BJ (cell line): ENCODE measurements at regions not wholly inside any gene's neighbourhood (a gene's known extent, or its start where the extent isn't known, plus 50 kb on each side); places are given as distances from the start of the nearest gene placed in this dataset.

Experiments used
- CTCF ChIA-PET: fragments of 350-600 bp; formaldehyde crosslinking; extraction: SDS; loops from one replicate; lab custom pipeline; 2021; ENCODE audit warnings: antibody characterized with exemption, inconsistent platforms; lab: Yijun Ruan, JAX
- POLR2A ChIA-PET: fragments of 300-600 bp; sonication (Branson Sonifier 250); formaldehyde crosslinking; extraction: SDS; loops from one replicate; lab custom pipeline; 2021; ENCODE audit warnings: antibody characterized with exemption; lab: Charles Lee
- DNase-seq: peaks from one replicate; pipeline ENCODE4 v3.0.0-alpha.2; 2011; ENCODE audit warnings: low read depth
- H3K27me3 ChIP-seq: 2 replicates; pipeline ENCODE4 v1.6.0; 2011; ENCODE audit warnings: low read length; ENCODE audit not compliant: control insufficient read depth, insufficient read depth
- H3K36me3 ChIP-seq: 2 replicates; pipeline ENCODE4 v1.5.1; 2011; ENCODE audit warnings: low read length; ENCODE audit not compliant: control insufficient read depth, insufficient read depth
- H3K4me3 ChIP-seq: 2 replicates; pipeline ENCODE4 v1.5.1; 2011; ENCODE audit warnings: low read depth, mild to moderate bottlenecking, control low read depth, low read length
- CTCF ChIP-seq: IDR thresholded peaks from 2 replicates; pipeline ENCODE4 v1.5.1; 2011; ENCODE audit warnings: low read depth, mild to moderate bottlenecking, control low read depth, inconsistent platforms, low read length, moderate library complexity; ENCODE audit not compliant: insufficient read depth

GRCh38 chr6:44636561-44637248, 249.2 kb downstream of the CDC5L start:
- no peak overlapping the region for H3K4me3 ChIP-seq
- no peaks in the 10 kb centered on the region for H3K36me3 ChIP-seq
- no peak for TF ChIP-seq CTCF
- POLR2A ChIA-PET, result no interaction called here
- CTCF ChIA-PET, result interaction anchor here (0.7 to 2.7 kb wide), 5 partner anchors 19 to 503 kb away, joined by 3 to 12 read pairs (median 3); no protein-coding TSS in a partner anchor
- DNase-seq, result no peak
- peaks cover 3% of the 10 kb centered on the region for H3K27me3 ChIP-seq

GRCh38 chr6:44641344-44642031, 254.0 kb downstream of the CDC5L start:
- POLR2A ChIA-PET, result no interaction called here
- Histone ChIP-seq H3K4me3 (no peak overlapping the region), H3K36me3 (no peaks in the 10 kb centered on the region), H3K27me3 (peaks cover 2% of the 10 kb centered on the region; the same call in 1 of the 2 replicates)
- DNase-seq, result no peak
- CTCF ChIA-PET, result interaction anchor here (1.0 kb wide), 1 partner anchor 14 kb away, joined by 3 read pairs; no protein-coding TSS in a partner anchor
- TF ChIP-seq CTCF, result no peak

- no peak for TF ChIP-seq CTCF
- no peak for DNase-seq
- Histone ChIP-seq H3K36me3 (no peaks in the 10 kb centered on the region), H3K4me3 (no peak overlapping the region), H3K27me3 (no peaks in the 10 kb centered on the region)
- ChIA-PET POLR2A (no interaction called here), CTCF (interaction anchor here (1.0 to 1.1 kb wide), 2 partner anchors 13 to 167 kb away, joined by 3 to 4 read pairs; no protein-coding TSS in a partner anchor)
These were observed 254.8 kb downstream of the CDC5L start for GRCh38 chr6:44642349-44642748.

- Histone ChIP-seq H3K4me3 (no peak overlapping the region), H3K27me3 (no peaks in the 10 kb centered on the region), H3K36me3 (no peaks in the 10 kb centered on the region)
- TF ChIP-seq CTCF, result no peak
- CTCF ChIA-PET, result interaction anchor here (1.1 kb wide), 1 partner anchor 167 kb away, joined by 4 read pairs; no protein-coding TSS in a partner anchor
- POLR2A ChIA-PET, result no interaction called here
- no peak for DNase-seq
These were observed 255.5 kb downstream of the CDC5L start for GRCh38 chr6:44642870-44643522.

- no peaks in the 10 kb centered on the region for H3K36me3 ChIP-seq
- no peaks in the 10 kb centered on the region for H3K27me3 ChIP-seq
- no peak for DNase-seq
- ChIA-PET POLR2A (no interaction called here), CTCF (interaction anchor here (0.9 to 2.6 kb wide), 2 partner anchors 15 to 170 kb away, joined by 6 to 11 read pairs; no protein-coding TSS in a partner anchor)
- no peak overlapping the region for H3K4me3 ChIP-seq
- TF ChIP-seq CTCF, result peak; percentile 15; the same call in 1 of the 2 replicates
These were observed 257.8 kb downstream of the CDC5L start for GRCh38 chr6:44645276-44645675.
